ENCODE measurements at regions not wholly inside any gene's neighbourhood (a gene's known extent, or its start where the extent isn't known, plus 50 kb on each side); places are given as distances from the start of the nearest gene placed in this dataset.

DNA sequence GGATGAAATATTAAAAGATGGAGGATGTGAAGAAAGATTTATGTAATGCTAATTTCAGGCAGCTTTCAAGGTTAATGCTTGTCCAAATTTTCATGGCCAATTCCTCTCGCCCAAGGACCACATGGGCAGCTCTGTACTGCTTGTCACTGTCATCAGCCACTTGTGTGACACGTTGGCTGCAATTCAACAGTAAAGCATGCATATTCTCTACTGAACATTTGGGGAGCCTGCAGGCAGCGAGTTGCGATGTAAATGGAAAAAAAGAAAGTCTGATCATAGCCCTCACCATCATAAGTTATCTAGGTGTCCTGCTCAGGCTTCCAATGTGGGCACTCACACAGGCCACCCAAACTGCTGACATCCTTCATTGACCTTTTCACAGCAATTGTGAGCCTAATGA, 1026.8 kb upstream of the NR2F2 start:
- TF ChIP-seq, protein P1, sequence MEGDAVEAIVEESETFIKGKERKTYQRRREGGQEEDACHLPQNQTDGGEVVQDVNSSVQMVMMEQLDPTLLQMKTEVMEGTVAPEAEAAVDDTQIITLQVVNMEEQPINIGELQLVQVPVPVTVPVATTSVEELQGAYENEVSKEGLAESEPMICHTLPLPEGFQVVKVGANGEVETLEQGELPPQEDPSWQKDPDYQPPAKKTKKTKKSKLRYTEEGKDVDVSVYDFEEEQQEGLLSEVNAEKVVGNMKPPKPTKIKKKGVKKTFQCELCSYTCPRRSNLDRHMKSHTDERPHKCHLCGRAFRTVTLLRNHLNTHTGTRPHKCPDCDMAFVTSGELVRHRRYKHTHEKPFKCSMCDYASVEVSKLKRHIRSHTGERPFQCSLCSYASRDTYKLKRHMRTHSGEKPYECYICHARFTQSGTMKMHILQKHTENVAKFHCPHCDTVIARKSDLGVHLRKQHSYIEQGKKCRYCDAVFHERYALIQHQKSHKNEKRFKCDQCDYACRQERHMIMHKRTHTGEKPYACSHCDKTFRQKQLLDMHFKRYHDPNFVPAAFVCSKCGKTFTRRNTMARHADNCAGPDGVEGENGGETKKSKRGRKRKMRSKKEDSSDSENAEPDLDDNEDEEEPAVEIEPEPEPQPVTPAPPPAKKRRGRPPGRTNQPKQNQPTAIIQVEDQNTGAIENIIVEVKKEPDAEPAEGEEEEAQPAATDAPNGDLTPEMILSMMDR (IDR thresholded peaks at IDR 0.05), result no peak
- TF ChIP-seq POLR2AphosphoS5 (IDR thresholded peaks at IDR 0.05; ENCODE audit: low read depth, low read length), result no peak
- TF ChIP-seq YY1 (IDR thresholded peaks at IDR 0.05; ENCODE audit: low read depth), result no peak
- TF ChIP-seq, protein P2, sequence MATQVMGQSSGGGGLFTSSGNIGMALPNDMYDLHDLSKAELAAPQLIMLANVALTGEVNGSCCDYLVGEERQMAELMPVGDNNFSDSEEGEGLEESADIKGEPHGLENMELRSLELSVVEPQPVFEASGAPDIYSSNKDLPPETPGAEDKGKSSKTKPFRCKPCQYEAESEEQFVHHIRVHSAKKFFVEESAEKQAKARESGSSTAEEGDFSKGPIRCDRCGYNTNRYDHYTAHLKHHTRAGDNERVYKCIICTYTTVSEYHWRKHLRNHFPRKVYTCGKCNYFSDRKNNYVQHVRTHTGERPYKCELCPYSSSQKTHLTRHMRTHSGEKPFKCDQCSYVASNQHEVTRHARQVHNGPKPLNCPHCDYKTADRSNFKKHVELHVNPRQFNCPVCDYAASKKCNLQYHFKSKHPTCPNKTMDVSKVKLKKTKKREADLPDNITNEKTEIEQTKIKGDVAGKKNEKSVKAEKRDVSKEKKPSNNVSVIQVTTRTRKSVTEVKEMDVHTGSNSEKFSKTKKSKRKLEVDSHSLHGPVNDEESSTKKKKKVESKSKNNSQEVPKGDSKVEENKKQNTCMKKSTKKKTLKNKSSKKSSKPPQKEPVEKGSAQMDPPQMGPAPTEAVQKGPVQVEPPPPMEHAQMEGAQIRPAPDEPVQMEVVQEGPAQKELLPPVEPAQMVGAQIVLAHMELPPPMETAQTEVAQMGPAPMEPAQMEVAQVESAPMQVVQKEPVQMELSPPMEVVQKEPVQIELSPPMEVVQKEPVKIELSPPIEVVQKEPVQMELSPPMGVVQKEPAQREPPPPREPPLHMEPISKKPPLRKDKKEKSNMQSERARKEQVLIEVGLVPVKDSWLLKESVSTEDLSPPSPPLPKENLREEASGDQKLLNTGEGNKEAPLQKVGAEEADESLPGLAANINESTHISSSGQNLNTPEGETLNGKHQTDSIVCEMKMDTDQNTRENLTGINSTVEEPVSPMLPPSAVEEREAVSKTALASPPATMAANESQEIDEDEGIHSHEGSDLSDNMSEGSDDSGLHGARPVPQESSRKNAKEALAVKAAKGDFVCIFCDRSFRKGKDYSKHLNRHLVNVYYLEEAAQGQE (IDR thresholded peaks at IDR 0.05; ENCODE audit: low read depth, low read length), result no peak
- no peak for TF ChIP-seq TAF1 (IDR thresholded peaks at IDR 0.05; ENCODE audit: borderline replicate concordance, low read depth, low read length)
- no peak for TF ChIP-seq FOXJ3 (CRISPR knock-in tag; IDR thresholded peaks at IDR 0.05)
